Skin of body (tissue), 1 donor: ENCODE measurements at regions not wholly inside any gene's neighbourhood (a gene's known extent, or its start where the extent isn't known, plus 50 kb on each side); places are given as distances from the start of the nearest gene placed in this dataset.

Experiments used
- DNase-seq: peaks from one replicate; lab custom pipeline; 2025; lab: John Stamatoyannopoulos, UW

DNA sequence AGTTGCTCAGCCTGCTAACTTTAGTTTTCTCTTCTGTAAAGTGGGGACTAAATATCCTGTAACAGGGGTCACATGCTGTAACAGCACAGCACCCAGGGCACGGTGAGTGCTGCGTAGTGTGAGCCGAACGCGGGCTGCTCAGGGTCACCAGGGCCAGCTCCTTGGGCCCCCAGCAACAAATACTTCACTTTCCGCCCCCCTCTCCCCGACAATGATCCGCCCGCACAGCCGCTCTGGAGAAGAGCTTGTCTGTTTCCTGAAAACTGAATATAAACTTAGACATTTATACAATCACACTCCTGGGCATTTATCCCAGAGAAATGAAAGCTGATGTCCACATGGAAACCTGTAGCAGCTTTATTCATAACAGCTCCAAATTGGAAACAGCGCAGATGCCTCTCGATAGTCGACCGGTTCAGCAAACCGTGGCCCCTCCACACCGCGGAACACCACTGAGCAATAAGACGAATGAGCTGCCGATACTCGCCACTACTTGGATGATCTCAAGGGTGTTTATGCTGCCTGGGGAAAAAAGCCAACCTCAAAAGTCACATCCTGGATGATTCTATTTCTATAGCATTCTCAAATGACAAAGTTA is 267.2 kb downstream of the PARN start:
- peak; percentile 18 for DNase-seq

DNA sequence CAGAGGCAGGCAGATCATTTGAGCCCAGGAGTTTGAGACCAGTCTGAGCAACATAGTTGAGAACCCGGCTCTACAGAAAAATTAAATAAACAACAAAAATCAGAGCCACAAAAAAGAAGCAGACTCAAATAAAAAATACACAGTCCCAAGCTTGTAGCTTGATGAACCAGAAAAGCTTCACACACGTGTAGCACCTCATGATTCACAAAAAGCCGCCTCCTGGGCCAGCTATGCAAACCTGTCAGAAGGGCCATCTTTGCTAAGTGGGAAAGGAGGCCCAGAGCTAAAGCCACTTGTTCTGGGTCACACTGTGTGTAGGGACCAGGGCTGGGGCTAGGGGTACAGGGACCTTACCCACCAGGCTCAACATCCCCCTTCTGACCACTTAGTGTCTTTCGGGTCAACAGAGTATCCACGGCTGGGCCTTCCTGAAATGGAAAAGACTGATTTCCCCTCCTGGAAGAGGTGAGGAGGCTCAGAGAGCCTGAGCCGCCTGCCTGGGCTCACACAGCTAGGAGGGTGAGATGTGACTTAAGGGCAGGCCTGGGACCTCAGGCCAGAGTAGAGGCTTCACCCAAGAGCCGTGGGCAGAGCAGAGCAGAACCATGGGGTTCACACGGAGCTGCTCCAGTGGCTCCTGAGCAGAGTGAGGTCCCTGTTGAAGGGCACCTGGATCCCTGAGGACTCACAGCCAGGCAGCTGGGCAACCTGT is 269.6 kb downstream of the PARN start:
- no peak for DNase-seq

DNA sequence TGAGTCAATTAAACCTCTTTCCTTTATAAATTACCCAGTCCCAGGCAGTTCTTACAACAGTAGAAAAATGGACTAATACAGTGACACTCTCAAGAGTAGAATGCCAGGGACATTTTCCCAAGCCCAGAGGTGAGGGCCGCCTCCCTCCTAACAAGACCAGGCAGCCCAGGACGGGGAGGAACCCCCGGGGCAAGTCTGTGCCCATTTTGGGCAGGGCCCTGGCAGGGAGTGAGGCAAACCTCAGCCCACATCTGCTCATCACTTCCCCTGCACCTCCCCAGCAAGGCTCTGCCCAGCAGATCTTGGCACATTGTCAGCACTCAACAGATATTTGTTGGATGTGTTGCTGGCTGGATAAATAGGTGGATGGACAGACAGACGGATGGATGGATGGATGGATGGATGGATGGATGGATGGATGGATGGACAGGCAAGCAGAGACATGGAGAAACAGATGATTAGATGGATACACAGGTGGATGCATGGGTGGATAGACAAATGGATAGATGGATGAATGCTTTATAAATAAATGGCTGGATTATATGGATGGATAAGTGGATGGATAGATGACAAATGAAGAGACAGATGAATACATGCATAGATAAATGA is 271.3 kb downstream of the PARN start:
- DNase-seq: no peak

DNA sequence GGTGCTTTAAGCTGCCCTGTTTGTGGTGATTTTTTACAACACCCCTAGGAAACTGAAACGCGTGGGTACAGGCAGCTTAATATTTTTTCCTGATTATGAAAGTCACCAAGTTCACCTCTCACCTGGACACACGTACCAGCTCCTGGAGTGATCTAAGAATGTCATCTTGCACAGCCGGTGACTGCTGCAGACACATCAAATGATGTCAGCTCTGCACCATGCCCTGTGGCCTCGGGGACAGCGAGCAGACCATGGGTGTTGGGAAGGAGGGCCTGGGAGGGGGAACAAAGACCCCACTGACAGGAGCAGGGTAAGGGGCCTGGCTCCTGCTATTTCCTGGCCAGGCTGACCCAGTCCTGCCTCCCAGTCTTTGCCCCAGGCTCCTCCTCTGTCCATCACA is 272.7 kb downstream of the PARN start:
- no peak for DNase-seq

DNA sequence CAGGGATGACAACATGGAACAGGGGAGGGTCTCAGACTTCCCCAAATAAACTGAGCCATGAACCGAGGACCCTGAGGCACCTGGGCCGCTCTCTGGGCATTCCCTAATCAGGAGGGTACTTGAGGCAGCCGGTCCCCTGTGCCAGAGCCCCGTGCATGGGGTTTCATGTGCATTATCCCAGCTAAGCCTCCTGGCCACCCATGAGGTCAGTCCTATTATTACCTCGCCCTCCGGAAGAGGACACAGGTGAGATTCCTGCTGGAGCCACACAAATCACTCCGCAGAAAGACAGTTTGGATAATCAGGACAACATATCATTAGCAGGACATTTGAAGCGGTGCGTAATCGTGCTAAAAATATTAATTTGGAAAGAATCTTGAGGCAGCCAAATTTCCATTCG is 274.0 kb downstream of the PARN start:
- no peak for DNase-seq

DNA sequence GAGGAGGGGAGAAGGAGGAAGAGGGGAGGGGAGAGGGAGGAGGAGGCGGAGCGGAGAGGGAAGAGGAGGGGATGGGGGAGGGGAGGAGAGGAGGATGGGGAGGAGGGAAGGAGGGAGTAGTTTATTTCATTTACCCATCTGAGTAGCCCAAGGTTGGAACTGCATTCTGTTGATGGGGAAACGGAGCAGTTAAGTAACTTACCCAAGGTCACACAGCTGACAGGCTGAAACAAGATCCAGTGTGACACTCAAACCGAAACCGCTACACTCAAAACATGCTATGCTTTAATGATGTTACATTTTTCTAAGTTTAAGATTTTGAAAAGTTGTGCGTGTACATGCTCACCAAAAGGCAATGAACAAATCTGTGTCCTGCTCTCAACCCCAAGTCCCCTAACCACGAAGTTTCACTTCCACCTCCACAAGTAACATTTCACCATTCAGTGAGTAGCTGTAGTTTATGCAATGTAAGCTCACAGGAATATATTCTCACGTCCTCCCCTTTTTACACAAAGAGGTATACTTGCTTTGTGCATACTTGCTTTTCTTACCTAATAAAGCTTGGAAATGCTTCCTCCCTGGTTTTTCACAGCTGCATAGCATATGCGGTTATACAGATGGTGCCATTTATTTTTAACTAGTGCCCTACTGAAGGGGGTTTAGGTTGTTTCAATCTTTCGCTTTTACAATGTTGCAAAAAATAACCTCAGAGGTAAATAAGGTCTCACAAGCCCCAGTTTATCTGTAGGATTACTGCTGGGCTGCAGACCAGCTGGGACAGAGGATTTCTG is 275.3 kb downstream of the PARN start:
- peak; percentile 61 for DNase-seq

DNA sequence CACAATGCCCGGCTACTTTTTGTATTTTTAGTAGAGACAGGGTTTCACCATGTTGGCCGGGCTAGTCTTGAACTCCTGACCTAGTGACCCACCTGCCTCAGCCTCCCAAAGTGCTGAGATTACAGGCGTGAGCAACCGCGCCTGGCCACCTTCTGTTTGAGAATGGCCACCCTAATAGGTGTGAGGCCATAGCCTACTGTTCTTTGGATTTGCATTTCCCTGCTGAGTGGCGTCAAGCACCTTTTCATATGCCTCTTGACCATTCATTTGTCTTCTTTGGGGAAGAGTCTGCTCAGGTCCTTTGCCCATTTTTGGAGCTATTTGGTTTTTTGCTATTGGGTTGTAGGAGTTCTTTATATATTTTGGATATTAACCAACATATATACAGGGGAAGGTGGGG is 276.7 kb downstream of the PARN start:
- no peak for DNase-seq

DNA sequence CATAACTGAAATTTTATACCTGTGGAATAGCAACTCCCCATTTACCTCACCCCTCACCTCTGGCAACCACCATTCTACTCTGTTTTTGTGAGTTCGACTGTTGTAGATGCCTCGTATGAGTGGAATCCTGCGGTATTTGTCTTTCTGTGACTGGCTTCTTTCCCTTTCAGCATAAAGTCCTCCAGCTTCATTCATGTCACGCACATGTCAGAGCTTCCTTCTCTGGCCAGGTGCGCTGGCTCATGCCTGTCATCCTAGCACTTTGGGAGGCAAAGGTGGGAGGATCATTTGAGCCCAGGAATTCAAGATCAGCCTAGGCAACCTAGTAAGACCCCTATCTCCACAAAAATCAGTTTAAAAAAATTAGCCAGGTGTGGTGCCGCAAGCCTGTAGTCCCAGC is 278.4 kb downstream of the PARN start:
- no peak for DNase-seq

DNA sequence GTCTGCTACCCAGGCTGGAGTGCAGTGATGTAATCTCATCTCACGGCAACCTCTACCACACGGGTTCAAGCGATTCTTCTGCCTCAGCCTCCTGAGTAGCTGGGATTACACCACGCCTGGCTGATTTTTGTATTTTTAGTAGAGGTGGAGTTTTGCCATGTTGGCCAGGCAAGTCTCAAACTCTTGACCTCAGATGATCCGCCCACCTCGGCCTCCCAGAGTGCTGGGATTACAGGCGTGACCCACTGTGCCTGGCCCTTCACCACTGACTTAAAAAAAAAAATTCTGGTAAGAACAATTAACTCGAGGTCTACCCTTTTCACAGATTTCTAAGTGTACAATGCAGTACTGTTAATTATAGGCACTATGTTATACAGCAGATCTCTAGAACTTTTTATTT is 279.4 kb downstream of the PARN start:
- no peak for DNase-seq

DNA sequence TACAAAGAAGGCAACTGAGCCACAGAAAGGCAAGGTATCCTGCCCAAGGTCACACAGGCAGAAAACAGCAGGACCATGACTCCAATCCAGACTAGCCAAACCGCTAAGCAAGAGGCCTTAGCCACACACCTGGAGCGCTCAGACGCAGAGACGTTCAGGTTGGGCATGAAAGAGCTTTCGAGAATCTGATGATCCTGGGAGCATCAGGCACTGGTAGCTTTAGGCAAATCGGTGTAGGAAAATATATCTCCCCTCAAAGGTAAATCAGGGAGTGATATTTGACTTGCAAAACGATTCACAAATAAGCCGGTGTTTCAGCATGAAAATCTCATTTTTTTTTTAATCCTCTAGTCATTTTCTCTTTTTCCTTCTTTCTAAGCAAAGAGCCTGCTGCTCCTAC is 279.0 kb downstream of the MRTFB start:
- no peak for DNase-seq

DNA sequence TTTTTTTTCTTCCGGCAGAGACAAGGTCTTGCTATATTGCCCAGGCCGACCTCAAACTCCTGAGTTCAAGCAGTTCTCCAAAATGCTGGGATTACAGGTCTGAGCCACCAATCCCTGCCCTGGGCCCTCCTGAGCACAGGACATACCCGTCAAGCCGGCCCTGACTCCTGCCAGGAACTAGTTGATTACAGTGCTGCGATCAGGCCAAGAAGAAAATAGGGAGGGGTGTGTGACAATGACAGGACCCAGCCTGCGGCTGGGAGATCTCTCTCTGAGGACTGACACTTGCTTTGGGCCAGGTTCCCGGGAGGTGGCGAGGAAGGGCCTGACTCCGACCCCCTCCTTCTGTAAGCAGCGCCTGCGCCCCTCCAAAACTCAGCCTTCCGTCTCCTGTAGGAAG is 276.6 kb downstream of the MRTFB start:
- no peak for DNase-seq

DNA sequence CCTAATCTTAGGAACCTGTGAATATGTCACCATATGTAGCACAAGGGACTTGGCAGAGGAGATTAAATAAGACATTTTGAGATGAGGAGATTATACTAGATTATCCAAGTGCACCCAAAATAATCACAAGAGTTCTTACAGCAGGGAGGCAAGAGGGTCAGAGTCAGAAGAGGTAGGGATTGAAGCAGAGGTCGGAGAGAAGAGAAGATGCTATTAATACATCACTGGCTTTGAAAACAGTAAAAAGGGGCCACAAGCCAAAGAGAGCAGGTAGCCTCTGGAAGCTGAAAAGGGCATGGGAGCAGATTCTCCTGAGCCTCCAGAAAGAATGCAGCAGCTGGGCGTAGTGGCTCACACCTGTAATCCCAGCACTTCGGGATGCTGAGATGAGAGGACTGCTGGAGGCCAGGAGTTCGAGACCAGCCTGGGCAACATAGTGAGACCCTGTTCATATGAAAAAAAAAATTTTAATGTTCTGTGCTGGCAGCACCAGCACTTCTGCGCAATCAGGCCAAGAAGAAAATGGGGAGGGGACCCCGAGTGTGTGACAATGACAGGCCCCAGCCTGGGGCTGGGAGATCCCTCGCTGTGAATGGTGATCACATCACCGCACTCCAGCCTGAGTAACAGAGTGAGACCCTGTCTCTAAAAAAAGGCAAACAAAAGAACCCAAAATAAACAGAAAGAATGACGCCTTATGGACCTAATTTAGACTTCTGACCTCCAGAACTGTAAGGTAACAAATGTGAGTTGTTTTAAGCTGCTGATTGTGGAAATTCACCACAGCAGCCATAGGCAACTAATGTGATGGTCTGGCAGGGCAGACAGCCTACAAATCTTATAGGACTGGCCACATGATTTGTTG is 275.4 kb downstream of the MRTFB start:
- DNase-seq: no peak

DNA sequence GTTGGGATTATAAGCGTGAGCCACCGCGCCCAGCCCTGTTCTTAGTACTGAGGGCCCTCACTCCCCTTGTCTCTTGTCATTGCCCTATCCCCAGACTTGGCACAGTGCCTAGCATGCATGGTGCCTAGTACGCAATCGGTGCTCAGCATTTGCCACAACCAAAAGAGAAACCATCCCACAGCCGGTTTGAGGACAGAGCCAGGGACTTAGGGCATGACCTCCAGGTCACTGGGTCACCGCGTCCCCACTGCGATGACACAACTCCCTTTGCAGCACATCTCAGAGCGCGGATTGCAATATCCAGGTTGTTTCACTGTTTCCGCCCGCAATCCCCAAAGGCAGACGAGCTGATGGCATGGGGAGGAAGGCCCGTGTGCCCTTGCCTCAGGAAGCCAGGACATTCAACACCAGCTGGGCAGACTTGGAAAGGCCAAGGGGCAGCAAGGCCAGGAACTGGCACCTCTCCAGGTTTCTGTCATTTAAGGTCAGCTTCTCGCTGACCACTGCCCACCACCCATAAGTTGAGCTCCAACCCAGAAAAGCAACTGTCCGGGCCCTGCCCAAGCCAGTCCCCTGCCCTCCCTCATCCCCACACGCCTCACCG is 274.5 kb downstream of the MRTFB start:
- DNase-seq: no peak

DNA sequence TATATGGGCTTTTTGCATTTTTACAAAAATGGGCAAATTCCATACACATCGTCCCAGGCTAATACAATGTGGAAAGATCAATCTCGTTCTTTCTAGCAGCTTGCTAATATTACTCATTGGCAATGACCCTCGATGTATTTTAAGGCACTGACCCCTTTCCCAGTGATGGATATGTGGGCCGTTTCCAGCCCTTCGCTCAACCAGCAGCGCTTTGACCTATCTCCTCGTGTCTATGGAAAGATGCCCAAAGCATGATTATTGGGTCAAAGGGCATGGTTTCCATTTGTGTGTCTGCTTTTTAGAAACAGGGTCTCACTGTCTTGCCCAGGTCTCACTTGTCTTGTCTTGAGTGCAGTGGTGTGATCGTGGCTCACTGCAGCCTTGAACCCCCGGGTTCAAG is 273.8 kb downstream of the MRTFB start:
- DNase-seq: no peak

DNA sequence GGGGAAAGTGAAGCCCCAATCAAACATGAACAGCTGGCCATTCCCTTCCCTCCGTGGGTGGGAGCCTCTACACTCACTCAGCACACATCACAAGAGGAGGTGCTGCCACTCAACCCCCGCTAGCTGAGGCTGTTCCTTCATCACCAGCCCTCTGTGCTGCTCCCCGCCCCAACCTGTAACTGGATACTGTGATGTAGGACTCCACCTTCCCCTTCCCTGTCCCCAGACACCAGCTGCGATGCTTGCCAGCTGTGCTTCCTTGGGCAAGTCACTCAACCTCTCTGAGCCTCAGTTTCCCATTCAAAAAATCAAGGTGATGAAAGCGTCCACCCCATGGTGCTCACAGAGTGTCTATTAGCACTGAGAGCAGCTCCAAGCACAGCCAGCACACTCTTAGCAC is 273.2 kb downstream of the MRTFB start:
- no peak for DNase-seq

DNA sequence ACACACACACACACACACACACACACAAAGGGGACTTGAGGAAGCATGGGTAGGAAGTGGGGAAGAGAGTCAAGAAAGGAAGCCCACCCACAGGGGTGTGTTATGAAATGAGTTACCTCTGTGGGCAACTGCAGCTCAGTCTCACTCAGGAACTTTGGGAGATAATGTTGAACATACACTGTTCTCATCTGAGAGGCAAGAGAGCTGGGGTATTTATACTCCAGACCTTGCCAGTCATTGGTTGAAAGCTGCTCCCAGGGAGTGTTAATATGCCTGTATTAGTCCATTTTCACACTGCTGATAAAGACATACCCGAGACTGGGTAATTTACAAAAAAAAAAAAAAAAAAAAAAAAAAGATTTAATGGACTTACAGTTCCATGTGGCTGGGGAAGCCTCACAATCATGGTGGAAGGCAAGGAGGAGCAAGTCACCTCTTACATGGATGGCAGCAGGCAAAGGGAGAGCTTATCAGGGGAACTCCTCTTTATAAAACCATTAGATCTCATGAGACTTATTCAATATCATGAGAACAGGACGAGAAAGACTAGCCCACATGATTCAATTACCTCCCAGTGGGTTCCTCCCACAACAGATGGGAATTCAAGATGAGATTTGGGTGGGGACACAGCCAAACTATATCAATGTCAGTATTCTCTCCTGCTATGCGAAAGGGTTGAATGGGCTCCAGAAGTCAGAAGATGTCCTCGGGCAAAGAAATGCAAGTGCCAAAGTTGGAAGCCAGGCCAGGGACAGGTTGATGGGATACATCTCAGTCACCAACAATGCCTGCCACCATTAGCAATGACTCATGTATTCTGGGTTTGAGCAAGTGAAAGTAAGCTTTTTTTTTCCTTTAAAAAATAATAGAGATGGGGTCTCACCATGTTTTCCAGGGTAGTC is 270.5 kb downstream of the MRTFB start:
- no peak for DNase-seq

DNA sequence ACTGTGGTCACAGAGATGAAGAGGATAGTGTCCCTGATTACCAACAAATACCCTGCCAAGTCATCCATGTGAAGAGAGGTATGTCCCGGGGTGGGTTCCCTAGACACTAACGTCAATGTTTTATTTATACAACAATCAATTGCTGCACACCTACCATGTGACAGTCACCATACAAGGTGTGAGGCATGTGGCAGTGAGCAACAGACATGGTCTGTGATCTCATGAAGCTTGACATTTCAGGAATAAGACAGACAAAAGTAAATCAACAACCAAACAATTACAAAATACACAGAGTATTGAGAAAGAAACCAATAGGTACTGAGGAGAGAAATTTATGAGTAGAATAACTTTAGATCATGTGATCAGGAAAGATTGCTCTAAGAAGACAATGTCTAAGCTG is 268.6 kb downstream of the MRTFB start:
- no peak for DNase-seq

DNA sequence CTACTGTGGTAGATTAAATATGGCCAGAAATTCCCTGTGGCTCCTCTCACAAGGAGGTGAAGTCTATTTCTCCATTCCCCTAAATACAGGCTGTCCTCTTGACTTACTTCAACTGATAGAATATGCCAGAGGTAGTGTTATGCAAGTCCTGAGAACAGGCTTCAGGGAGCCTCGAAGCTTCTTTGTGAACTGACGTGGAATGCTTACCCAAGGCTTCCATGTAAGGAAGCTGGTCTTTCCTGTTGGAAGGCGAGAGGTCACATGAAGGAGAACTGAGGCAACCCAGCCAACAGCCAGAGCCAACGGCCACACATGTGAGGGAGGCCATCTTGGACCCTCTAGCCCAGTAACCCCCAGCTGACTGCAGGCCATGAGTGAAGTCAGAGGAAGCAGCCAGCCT is 267.9 kb downstream of the MRTFB start:
- DNase-seq: no peak

DNA sequence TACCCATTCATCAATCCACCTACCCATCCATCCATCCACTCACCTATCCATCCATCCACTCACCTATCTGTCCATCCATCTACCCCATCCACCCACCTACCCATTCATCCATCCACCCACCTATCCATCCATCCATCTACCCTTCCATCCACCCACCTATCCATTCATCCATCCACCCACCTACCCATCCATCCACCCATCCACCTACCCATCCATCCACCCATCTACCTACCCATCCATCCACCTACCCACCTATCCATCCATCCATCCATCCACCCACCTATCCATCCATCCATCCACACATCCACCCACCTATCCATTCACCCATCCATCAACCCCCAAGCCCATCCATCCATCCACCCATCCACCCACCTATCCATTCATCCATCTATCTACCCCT is 267.1 kb downstream of the MRTFB start:
- DNase-seq: no peak
